SK-N-SH (cell line): ENCODE measurements at regions not wholly inside any gene's neighbourhood (a gene's known extent, or its start where the extent isn't known, plus 50 kb on each side); places are given as distances from the start of the nearest gene placed in this dataset.

Source experiments
- ELF1 ChIP-seq: IDR thresholded peaks from 2 replicates; pipeline ENCODE4 v1.4.0; 2012
- GABPA ChIP-seq: IDR thresholded peaks from 2 replicates; pipeline ENCODE4 v1.4.0; 2012; ENCODE audit warnings: low read depth, mild to moderate bottlenecking
- GATA2 ChIP-seq: sonication (generic); formaldehyde crosslinking; IDR thresholded peaks from 2 replicates; pipeline ENCODE4 v1.5.0; 2020; ENCODE audit warnings: mild to moderate bottlenecking, missing genetic modification reagents
- NRF1 ChIP-seq: IDR thresholded peaks from 2 replicates; pipeline ENCODE4 v1.6.1; 2012; ENCODE audit warnings: low read depth, mild to moderate bottlenecking, low read length
- POLR2AphosphoS5 ChIP-seq: IDR thresholded peaks from 2 replicates; pipeline ENCODE4 v1.6.1; 2012; ENCODE audit warnings: low read depth, low read length
- RAD21 ChIP-seq: IDR thresholded peaks from 2 replicates; pipeline ENCODE4 v1.6.1; 2012; ENCODE audit warnings: mild to moderate bottlenecking, low read length
- RFX5 ChIP-seq: IDR thresholded peaks from 2 replicates; pipeline ENCODE4 v1.6.1; 2012; ENCODE audit warnings: mild to moderate bottlenecking, improper control_type of control experiment, low read length
- TF ChIP-seq, protein P1 (sequence below): fragments of 200-600 bp; sonication (generic); IDR thresholded peaks from 2 replicates; pipeline ENCODE4 v1.6.1; 2017; ENCODE audit warnings: antibody characterized with exemption, mild to moderate bottlenecking, moderate library complexity

DNA sequence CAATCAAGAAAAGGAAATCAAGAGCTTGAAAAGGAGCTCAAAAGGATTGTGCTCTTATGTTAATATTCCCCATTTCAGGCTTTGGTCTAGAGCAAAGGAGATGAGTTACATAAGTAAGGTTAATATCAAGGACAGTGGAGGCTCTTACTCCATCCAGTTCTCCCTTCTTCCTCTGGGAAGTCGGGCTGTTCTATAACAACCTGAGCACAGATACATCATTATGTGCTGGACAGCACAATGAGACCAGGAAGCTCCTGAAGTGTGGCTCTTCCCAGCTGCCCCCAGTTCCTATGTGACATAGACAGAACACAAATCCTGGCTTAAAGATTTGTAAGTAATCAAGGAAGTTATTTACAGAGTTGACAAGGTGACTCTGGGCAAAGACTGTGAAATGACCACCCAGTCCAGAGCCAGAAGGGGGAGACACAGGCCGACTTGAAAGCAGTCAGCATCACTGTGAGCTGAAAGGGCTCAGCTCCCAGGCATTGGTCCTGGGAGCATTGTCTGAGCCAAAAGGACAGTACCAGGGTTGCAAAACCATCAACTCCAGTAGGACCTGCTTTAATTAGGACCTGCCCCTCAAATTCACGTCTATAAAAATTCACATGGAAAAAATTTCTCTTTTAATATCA lies 917.6 kb upstream of the ACVR2A start:
- TF ChIP-seq NRF1 = no peak
- TF ChIP-seq, protein P1, sequence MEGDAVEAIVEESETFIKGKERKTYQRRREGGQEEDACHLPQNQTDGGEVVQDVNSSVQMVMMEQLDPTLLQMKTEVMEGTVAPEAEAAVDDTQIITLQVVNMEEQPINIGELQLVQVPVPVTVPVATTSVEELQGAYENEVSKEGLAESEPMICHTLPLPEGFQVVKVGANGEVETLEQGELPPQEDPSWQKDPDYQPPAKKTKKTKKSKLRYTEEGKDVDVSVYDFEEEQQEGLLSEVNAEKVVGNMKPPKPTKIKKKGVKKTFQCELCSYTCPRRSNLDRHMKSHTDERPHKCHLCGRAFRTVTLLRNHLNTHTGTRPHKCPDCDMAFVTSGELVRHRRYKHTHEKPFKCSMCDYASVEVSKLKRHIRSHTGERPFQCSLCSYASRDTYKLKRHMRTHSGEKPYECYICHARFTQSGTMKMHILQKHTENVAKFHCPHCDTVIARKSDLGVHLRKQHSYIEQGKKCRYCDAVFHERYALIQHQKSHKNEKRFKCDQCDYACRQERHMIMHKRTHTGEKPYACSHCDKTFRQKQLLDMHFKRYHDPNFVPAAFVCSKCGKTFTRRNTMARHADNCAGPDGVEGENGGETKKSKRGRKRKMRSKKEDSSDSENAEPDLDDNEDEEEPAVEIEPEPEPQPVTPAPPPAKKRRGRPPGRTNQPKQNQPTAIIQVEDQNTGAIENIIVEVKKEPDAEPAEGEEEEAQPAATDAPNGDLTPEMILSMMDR = peak; percentile 63
- no peak for TF ChIP-seq GATA2
- TF ChIP-seq POLR2AphosphoS5 = no peak
- TF ChIP-seq RFX5 = no peak
- no peak for TF ChIP-seq ELF1
- TF ChIP-seq GABPA = no peak
- TF ChIP-seq RAD21 = peak; percentile 68
